Transverse colon (tissue), 4 donors: ENCODE measurements at regions not wholly inside any gene's neighbourhood (a gene's known extent, or its start where the extent isn't known, plus 50 kb on each side); places are given as distances from the start of the nearest gene placed in this dataset.

Experiments used
- DNase-seq: peaks from one replicate; pipeline ENCODE4 v3.0.0-alpha.2; 2019
- H3K27ac ChIP-seq, 4 donors: fragments of 200-600 bp; sonication (generic); 2 replicates each; pipeline ENCODE4 v1.5.1; 2016 to 2018; ENCODE audit warnings: inconsistent platforms in 4 of 4
- H3K27me3 ChIP-seq: fragments of 200-600 bp; sonication (generic); 2 replicates; pipeline ENCODE4 v1.5.1; 2017; ENCODE audit warnings: inconsistent platforms
- H3K36me3 ChIP-seq, 4 donors: fragments of 200-600 bp; sonication (generic); 2 replicates each; pipeline ENCODE4 v1.5.1; 2017 to 2019; ENCODE audit warnings: inconsistent platforms in 4 of 4
- H3K4me1 ChIP-seq, 4 donors: fragments of 200-600 bp; sonication (generic); 2 replicates each; pipeline ENCODE4 v1.5.1; 2017 to 2020; ENCODE audit warnings: inconsistent platforms in 4 of 4
- H3K4me3 ChIP-seq, 4 donors: fragments of 200-600 bp; sonication (generic); 1 replicate in 1 of 4; 2 replicates in 3 of 4; pipeline versions ENCODE4 v1.5.1 to v1.6.1; 2017 to 2019; ENCODE audit warnings: inconsistent platforms in 4 of 4
- H3K9me3 ChIP-seq, 2 donors: fragments of 200-600 bp; sonication (generic); 2 replicates each; pipeline ENCODE4 v1.5.1; 2017 to 2019; ENCODE audit warnings: inconsistent platforms in 2 of 2
- EP300 ChIP-seq: sonication (generic); formaldehyde crosslinking; IDR thresholded peaks from one replicate; pipeline ENCODE4 v1.6.1; 2017; ENCODE audit warnings: antibody characterized with exemption, low read depth
- POLR2A ChIP-seq: fragments of 450-650 bp; IDR thresholded peaks from one replicate; pipeline ENCODE4 v1.6.1; 2016; ENCODE audit warnings: antibody characterized with exemption, mild to moderate bottlenecking, moderate library complexity
- POLR2AphosphoS5 ChIP-seq, 3 donors: sonication (generic); formaldehyde crosslinking; IDR thresholded peaks; one replicate each; pipeline ENCODE4 v1.6.1; 2016; ENCODE audit warnings: antibody characterized with exemption in 3 of 3
- WGBS, 2 donors: methylation state at CpG; one replicate each; pipeline ENCODE4 v1.1.5; 2018; ENCODE audit warnings: low coverage in 1 of 2; 5-methylcytosine and 5-hydroxymethylcytosine counted together
- in situ Hi-C, 4 donors: fragments of 200-750 bp; cut with MboI; loops; one replicate each; pipeline versions ENCODE4 v1.15.0 to v1.15.1; 2017; ENCODE audit warnings: low sequenced_read_pairs in 3 of 4, low pct_ligation_motif_present in 1 of 4, low pct_unique_long_range_greater_than_20kb in 1 of 4
- intact Hi-C: fragments of 100-400 bp; cut with DNase I; formaldehyde crosslinking; loops from one replicate; pipeline ENCODE4 v1.15.1; 2023; ENCODE audit warnings: low total_unique reads
- TF ChIP-seq, protein P1 (sequence below), 5 experiments: fragments of 200-600 bp in 3 of 5; fragments of 450-650 bp in 2 of 5; sonication (generic) in 3 of 5; IDR thresholded peaks; 1 replicate in 2 of 5; 2 replicates in 3 of 5; pipeline ENCODE4 v1.5.1; 2016 to 2017; ENCODE audit warnings: antibody characterized with exemption in 5 of 5, inconsistent platforms in 3 of 5, mild to moderate bottlenecking in 2 of 5, moderate library complexity in 1 of 5

DNA sequence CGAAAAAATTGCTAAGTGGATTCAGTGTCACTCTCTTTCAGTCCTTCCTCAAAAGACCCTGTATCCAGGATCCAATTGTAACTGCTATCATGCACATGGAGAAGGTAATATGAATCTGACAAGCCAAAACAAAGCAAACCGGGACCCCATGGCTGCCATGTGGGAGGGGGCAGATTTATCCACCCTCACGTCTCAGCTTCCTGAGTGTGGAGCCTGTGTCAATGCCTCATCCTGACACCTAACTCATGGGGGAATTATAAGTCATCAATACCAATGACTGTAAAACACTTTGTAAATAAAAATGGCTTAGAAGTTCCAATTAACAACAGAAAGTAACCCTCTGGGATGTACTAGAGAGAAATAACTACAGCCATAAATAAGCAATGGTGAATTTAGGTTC is 174.1 kb upstream of the MCHR2 start:
- in situ Hi-C loops = no loop called here
- H3K4me3 ChIP-seq = no peak overlapping the region
- intact Hi-C loops = no loop called here
- no peak for TF ChIP-seq POLR2AphosphoS5 (IDR thresholded peaks at IDR 0.05)
- TF ChIP-seq EP300 = no peak
- TF ChIP-seq, protein P1, sequence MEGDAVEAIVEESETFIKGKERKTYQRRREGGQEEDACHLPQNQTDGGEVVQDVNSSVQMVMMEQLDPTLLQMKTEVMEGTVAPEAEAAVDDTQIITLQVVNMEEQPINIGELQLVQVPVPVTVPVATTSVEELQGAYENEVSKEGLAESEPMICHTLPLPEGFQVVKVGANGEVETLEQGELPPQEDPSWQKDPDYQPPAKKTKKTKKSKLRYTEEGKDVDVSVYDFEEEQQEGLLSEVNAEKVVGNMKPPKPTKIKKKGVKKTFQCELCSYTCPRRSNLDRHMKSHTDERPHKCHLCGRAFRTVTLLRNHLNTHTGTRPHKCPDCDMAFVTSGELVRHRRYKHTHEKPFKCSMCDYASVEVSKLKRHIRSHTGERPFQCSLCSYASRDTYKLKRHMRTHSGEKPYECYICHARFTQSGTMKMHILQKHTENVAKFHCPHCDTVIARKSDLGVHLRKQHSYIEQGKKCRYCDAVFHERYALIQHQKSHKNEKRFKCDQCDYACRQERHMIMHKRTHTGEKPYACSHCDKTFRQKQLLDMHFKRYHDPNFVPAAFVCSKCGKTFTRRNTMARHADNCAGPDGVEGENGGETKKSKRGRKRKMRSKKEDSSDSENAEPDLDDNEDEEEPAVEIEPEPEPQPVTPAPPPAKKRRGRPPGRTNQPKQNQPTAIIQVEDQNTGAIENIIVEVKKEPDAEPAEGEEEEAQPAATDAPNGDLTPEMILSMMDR (IDR thresholded peaks at IDR 0.05) = no peak
- TF ChIP-seq POLR2A = no peak
- H3K9me3 ChIP-seq = no peaks in the 10 kb centered on the region
- no peak for DNase-seq
- H3K4me1 ChIP-seq = no peaks in the 10 kb centered on the region
- WGBS, 2 donors = 38 to 59% methylated on average over 2 to 3 of the region's 3 CpGs
- no peaks in the 10 kb centered on the region for H3K36me3 ChIP-seq
- no peak overlapping the region for H3K27ac ChIP-seq
- H3K27me3 ChIP-seq = no peaks in the 10 kb centered on the region

DNA sequence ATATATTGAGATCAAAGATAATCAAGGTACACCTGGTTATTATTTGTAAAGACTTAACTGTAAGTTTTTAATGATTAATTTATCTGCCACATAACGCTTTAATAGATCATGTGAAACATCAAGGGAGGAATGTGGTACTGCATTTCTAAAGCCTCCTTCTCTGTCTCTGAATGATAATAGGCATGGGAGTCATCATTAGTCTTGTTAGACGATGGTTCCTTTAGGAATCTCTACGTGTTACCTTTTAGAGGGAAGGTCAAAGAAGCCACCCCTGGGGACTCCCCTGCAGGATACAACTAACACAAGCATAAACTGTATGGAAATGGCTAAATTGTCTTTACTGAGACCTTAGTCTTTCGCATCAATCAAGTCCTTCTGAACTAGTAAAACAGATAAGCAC is 173.6 kb upstream of the MCHR2 start:
- DNase-seq = no peak
- Histone ChIP-seq H3K4me3 (no peak overlapping the region), H3K4me1 (no peaks in the 10 kb centered on the region), H3K27me3 (no peaks in the 10 kb centered on the region), H3K27ac (no peak overlapping the region), H3K9me3 (no peaks in the 10 kb centered on the region), H3K36me3 (no peaks in the 10 kb centered on the region)
- in situ Hi-C loops = no loop called here
- WGBS, 2 donors = 35 to 47% methylated on average over 4 of the region's 4 CpGs
- TF ChIP-seq POLR2A (no peak), POLR2AphosphoS5 (IDR thresholded peaks at IDR 0.05) (no peak), EP300 (no peak)
- TF ChIP-seq, protein P1 (IDR thresholded peaks at IDR 0.05) = no peak
- intact Hi-C loops = no loop called here

DNA sequence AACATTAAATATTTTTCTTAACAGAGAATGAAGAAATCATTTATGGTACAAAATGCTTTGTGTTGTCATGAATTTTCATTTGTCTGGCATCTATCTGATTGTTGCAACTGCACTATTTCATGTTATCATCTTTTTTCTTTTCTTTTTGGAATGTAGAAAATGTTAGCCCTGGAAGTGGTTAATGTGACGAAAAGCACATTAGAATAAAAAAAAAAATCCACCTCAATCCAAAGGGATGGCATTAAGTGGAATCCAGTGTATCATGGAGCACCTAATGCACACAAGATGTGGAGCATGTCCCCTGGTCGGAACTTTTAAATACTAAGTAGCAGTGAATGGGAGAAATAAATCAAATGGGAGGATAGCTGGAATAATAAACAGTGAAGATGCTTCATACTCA is 172.9 kb upstream of the MCHR2 start:
- WGBS, 2 donors = 29 to 54% methylated on average over 2 of the region's 2 CpGs
- intact Hi-C loops = no loop called here
- Histone ChIP-seq H3K27me3 (no peaks in the 10 kb centered on the region), H3K4me1 (no peaks in the 10 kb centered on the region), H3K36me3 (no peaks in the 10 kb centered on the region), H3K27ac (no peak overlapping the region), H3K4me3 (no peak overlapping the region), H3K9me3 (no peaks in the 10 kb centered on the region)
- no peak for TF ChIP-seq POLR2A
- no peak for TF ChIP-seq POLR2AphosphoS5 (IDR thresholded peaks at IDR 0.05)
- TF ChIP-seq, protein P1 (IDR thresholded peaks at IDR 0.05) = no peak
- TF ChIP-seq EP300 = no peak
- DNase-seq = no peak
- in situ Hi-C loops = no loop called here

DNA sequence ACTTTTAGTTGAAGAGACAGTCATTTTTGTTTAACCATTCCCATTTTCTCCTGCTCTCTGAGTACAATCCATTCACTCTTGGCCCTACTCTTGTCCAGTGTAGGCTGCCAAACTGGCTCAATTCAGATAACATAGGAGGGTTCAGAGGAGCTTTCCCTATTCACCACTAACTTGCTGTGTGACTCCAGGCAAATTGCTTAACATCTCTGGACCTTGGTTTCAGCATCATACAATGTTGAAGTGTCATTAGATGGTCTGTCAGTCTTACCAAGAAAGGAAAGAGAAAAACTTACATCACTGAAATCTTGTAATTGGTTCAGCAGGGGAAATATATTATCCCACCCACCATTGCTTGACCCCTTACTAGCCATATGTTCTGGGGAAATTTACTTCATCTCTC is 171.4 kb upstream of the MCHR2 start:
- Histone ChIP-seq H3K27me3 (no peaks in the 10 kb centered on the region), H3K36me3 (no peaks in the 10 kb centered on the region), H3K4me1 (no peaks in the 10 kb centered on the region), H3K9me3 (no peaks in the 10 kb centered on the region), H3K4me3 (no peak overlapping the region), H3K27ac (no peak overlapping the region)
- intact Hi-C loops = no loop called here
- no peak for DNase-seq
- TF ChIP-seq POLR2AphosphoS5 (IDR thresholded peaks at IDR 0.05) = no peak
- TF ChIP-seq, protein P1 (IDR thresholded peaks at IDR 0.05) = no peak
- no peak for TF ChIP-seq EP300
- no peak for TF ChIP-seq POLR2A
- in situ Hi-C loops = no loop called here
